NCI-H1105 (cell line): ENCODE measurements at regions not wholly inside any gene's neighbourhood (a gene's known extent, or its start where the extent isn't known, plus 50 kb on each side); places are given as distances from the start of the nearest gene placed in this dataset.

Source experiments
- DNase-seq: peaks from one replicate; lab custom pipeline; 2025; lab: John Stamatoyannopoulos, UW

- DNase-seq = no peak
Observed at GRCh38 chr6:167515873-167516507, 191.1 kb downstream of the TTLL2 start.

GRCh38 chr6:167517254-167517916, 192.5 kb downstream of the TTLL2 start:
- no peak for DNase-seq

- no peak for DNase-seq
Observed at GRCh38 chr6:167523426-167523825, 198.5 kb downstream of the TTLL2 start.

DNA sequence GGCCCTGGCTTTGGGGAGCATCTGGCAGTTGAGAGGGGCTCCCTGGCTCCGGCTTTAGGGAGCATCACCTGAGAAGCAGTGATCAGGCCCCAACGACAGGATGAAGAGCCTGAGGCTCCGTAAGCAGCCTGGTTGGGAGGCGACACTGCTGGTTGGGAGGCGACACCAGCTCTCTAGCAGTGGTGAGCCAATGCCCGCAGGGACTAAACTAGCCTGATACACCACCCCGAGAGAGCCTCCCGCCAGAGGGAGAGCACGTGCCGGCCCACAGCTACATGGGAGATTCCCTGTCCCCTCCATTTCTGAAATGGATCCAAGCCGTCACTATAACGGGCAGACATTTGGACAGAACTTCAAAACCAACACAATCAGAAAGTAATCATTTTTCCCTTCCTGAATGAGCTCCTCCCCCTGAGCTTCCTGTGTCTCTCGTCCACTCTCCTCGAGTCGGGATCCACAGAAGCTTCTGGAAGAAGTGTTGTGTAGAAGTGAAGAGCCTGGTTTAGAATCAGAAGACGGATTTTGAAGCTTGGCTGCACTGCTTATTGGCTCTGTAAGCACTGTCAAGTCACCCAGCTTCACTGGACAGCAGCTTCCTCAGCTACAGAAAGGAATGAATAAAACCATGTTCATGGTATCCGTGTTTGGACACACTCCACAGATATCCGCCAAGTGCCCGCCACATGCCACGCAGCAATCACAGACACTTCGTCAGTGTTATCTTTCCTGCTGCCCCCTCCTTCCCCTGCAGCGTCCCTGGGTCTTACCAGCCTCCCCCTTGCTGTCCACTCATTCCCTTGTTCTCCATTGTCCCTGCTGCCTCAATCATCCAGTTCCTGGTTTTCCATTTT, 199.6 kb downstream of the TTLL2 start:
- DNase-seq = no peak

DNA sequence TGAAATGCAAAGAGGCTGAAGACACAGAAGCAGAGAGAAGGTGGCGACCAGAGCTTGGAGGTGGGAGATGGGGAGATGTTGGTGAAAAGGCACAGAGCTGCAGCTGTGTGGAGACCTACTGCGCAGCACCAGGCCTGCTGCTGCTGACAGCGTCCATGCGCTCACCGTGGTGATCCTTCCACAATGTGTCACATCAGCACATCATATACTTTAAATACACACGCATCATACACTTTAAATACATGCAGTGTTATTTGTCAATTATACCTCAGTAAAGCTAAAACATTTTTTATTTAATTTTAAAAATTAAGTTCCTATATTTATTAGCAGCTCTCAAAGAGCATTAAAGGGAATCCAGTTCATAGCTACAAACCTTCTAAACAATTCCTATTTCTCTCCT, 200.9 kb downstream of the TTLL2 start:
- DNase-seq = no peak

- no peak for DNase-seq
Observed at GRCh38 chr6:167526465-167527368, 201.8 kb downstream of the TTLL2 start.

GRCh38 chr6:167528239-167528638, 203.4 kb downstream of the TTLL2 start:
- no peak for DNase-seq

DNA sequence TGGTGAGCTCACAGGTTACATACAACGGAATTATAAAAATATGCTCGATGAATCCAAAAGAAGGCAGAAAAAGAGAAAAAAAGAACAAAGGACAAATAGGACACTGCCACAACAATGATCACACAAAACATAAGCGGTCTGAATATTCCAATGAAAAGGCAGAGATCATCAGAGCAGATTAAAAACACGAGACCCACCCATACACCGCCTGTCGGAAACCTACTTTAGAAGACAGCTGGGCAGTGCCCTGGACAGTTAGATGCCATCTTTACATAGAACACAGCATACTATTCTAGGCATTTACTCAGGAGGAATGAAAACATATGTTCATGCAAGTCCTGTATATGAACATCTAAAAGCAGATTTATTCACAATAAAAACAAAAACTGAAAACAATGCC, 204.1 kb downstream of the TTLL2 start:
- DNase-seq = no peak

DNA sequence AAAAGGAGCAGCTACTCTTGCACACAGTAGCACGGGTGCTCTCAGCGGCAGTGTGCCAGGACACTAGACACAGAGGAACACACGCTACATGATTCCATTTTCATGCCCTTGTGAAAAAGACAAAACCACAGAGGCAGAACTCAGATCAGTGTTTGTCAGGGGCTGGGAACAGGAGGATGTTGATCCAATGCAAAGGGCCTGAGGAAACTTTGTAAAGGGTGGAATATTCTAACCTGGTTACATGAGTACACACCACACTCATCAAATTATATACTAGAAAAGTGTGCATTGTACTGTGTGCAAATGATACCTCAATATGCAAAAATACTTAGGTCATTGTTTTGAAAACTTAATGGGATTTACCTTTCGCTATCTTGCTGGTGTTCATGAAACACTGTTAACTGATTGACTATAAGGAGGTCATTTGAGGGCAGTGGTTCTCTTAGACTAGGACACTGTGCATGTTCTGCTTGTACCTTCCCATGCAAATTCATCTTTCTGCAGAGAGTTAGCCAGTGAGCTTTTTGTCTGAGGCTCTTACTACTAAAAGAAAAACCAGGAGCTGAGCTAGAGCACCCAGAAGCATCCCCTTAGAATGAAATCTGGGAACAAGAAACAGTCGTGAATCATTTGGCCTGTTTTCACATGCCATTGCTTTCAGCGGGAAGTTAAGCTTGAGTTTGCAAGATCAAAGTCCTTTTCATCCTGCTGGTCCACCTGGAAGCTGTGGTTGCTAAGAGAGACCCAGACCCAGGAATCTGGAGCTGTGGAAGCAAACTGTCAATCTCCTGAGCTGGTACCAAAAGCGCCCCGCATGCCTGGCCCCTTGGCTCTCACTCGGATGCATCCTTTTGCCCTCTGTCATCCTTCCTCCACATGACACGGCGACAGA, 204.8 kb downstream of the TTLL2 start:
- DNase-seq = no peak

DNA sequence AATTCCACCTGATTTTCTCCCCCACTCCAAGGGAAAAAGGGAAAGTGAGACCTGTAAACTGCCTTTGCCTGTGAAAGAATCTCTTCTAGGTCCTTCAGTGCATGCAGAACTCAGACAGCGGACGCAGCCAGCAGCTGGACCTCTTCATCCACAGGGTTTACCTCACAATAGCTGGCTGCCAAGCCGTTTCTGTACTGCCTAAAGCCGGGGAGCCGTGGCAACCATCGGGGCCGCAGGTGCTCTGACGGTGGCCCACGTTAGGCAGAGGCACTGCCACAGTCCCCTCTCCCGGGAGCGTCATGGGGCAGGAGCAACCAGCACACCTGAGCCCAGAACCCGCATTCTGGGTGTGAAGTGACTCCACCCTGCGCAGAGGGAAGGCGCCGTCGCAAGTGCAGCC, 206.1 kb downstream of the TTLL2 start:
- DNase-seq = no peak

GRCh38 chr6:167532410-167533288, 207.8 kb downstream of the TTLL2 start:
- DNase-seq = no peak

GRCh38 chr6:167533851-167534250, 209.0 kb downstream of the TTLL2 start:
- DNase-seq = no peak

GRCh38 chr6:167537816-167538215, 212.9 kb downstream of the TTLL2 start:
- DNase-seq = no peak

DNA sequence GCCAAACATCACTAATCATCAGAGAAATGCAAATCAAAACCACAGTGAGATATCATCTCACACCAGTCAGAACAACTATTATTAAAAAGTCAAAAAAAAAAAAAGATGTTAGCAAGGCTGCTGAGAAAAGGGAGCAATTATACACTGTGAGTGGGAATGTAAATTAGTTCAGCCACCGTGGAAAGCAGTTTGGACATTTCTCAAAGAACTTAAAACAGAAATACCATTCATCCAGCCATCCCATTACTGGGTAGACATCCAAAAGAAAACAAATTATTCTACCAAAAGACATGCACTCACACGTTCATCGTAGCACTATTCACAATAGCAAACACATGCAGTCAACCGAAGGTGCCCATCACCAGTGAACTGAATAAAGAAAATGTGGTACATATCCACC, 213.9 kb downstream of the TTLL2 start:
- DNase-seq = no peak

DNA sequence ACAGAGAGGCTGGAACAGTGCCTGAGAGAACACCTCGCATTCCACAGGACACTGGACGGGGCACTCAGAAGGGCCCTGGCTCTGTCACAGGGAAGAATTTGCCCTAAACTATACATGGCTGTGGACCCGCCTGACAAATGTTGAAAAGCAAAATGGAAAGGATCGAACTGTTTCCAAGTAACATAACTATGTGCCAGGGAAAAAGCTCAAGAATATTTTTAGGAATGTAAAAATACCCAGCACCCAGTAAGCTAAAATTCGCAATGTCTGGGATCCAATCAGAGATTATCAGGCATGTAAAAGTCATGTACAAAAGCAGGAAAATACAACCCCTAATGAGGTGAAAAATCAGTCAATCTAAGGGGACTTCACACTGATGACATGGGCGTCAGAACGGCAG, 215.9 kb downstream of the TTLL2 start:
- DNase-seq = no peak

DNA sequence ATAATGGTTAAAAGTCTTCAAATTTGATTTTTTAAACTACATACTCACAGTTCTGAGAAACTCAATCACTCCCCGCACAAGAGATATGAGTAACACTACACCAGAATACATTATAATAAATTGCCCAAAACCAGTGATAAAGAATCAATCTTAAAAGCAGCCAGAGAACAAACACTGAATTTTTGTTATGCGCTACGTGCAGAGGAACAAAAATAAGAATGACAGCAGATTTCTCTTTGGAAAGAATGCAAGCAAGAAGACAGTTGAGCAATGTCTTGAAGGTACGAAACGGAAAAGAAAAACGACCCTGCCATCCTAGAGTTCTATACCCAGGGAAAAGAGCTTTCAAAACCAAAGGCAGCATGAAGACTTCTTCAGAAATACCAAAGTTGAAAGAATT, 216.7 kb downstream of the TTLL2 start:
- no peak for DNase-seq

GRCh38 chr6:167543602-167544497, 219.0 kb downstream of the TTLL2 start:
- DNase-seq = no peak

GRCh38 chr6:167546611-167547327, 221.9 kb downstream of the TTLL2 start:
- no peak for DNase-seq
